K562 (cell line): ENCODE measurements at regions not wholly inside any gene's neighbourhood (a gene's known extent, or its start where the extent isn't known, plus 50 kb on each side); places are given as distances from the start of the nearest gene placed in this dataset.

Source experiments
- ATAC-seq: fragments of 200-7000 bp; cut with Tn5 transposase; 3 replicates; pipeline ENCODE4 v1.9.1; 2020; ENCODE audit warnings: moderate library complexity
- BruUV-seq: library from RNA; stranded (reverse); fragments of 400-500 nt; replicated peaks from 2 replicates; lab custom pipeline; 2021; lab: Mats Ljungman, UMichigan
- CTCF ChIA-PET: fragments of 300-600 bp; formaldehyde crosslinking; extraction: SDS; loops from one replicate; lab custom pipeline; 2021; ENCODE audit warnings: low intra/inter-chr PET ratio; lab: Yijun Ruan, JAX
- POLR2A ChIA-PET: fragments of 300-600, 350-650 bp; sonication (Branson Sonifier 250); formaldehyde crosslinking; extraction: SDS; loops from one replicate; lab custom pipeline; 2021; ENCODE audit warnings: antibody characterized with exemption, inconsistent platforms; lab: Yijun Ruan, JAX
- DNase-seq, 4 experiments: peaks; one replicate each; pipeline versions ENCODE4 v3.0.0 to v3.0.0-alpha.2; 2011 to 2018; ENCODE audit warnings: low spot score in 3 of 4, mixed read lengths in 3 of 4; ENCODE audit errors: extremely low read depth in 1 of 4
- FAIRE-seq: peaks from 2 replicates; lab custom pipeline; 2011; peaks lifted over from hg19 to GRCh38; lab: Jason Lieb, UNC
- H2AFZ ChIP-seq: 2 replicates; pipeline ENCODE4 v1.6.0; 2011; ENCODE audit warnings: low read depth, low read length, control low read depth, inconsistent platforms
- H3K27ac ChIP-seq: fragments of 200-600 bp; 3 replicates; pipeline ENCODE4 v1.8.0; 2011; ENCODE audit warnings: low read depth, mild to moderate bottlenecking, control low read depth, inconsistent platforms, low read length, moderate library complexity, mixed read lengths; ENCODE audit errors: extremely low read depth
- H3K27me3 ChIP-seq, 2 experiments: fragments of 300-600 bp in 1 of 2; 2 replicates in 1 of 2; 3 replicates in 1 of 2; pipeline versions ENCODE4 v1.6.0 to v1.8.0; 2011; ENCODE audit warnings: inconsistent platforms in 2 of 2, low read length in 2 of 2, mild to moderate bottlenecking in 1 of 2, mixed read lengths in 1 of 2, moderate library complexity in 1 of 2; ENCODE audit not compliant: control insufficient read depth in 2 of 2, insufficient read depth in 2 of 2
- H3K36me3 ChIP-seq: fragments of 300-600 bp; 3 replicates; pipeline ENCODE4 v1.8.0; 2011; ENCODE audit warnings: mild to moderate bottlenecking, low read length, inconsistent platforms; ENCODE audit not compliant: control insufficient read depth, insufficient read depth
- H3K4me1 ChIP-seq, 2 experiments: fragments of 200-600 bp in 1 of 2; replicated peaks in 1 of 2; 2 replicates in 1 of 2; 3 replicates in 1 of 2; pipeline versions ENCODE4 v1.5.1 to v1.8.0; 2011; ENCODE audit warnings: inconsistent platforms in 2 of 2, low read length in 2 of 2, mild to moderate bottlenecking in 1 of 2, mixed read lengths in 1 of 2, moderate library complexity in 1 of 2; ENCODE audit not compliant: control insufficient read depth in 2 of 2, insufficient read depth in 2 of 2
- H3K4me2 ChIP-seq: 2 replicates; pipeline ENCODE4 v1.6.1; 2011; ENCODE audit warnings: low read length, control low read depth, inconsistent platforms, mixed read lengths; ENCODE audit not compliant: insufficient read depth
- H3K4me3 ChIP-seq: fragments of 200-600 bp; sonication (generic), shearing (Covaris generic); 2 replicates; pipeline ENCODE4 v1.5.1; 2016; ENCODE audit warnings: control low read depth, inconsistent platforms
- H3K79me2 ChIP-seq: fragments of 200-600 bp; 3 replicates; pipeline ENCODE4 v1.8.0; 2011; ENCODE audit warnings: low read length, inconsistent platforms; ENCODE audit not compliant: control insufficient read depth, insufficient read depth
- H3K9ac ChIP-seq, 2 experiments: 2 replicates each; pipeline versions ENCODE4 v1.6.0 to v1.6.1; 2011; ENCODE audit warnings: low read depth in 2 of 2, low read length in 2 of 2, control low read depth in 1 of 2, inconsistent platforms in 1 of 2, mild to moderate bottlenecking in 1 of 2, mixed read lengths in 1 of 2; ENCODE audit not compliant: insufficient read depth in 1 of 2
- H3K9me1 ChIP-seq: one replicate; pipeline ENCODE4 v1.6.0; 2011; ENCODE audit warnings: inconsistent platforms, mild to moderate bottlenecking, low read length, moderate library complexity; ENCODE audit not compliant: control insufficient read depth, insufficient read depth
- H3K9me3 ChIP-seq: replicated peaks from 2 replicates; pipeline ENCODE4 v1.5.1; 2011; ENCODE audit warnings: low read depth, low read length, inconsistent platforms; ENCODE audit not compliant: control insufficient read depth, insufficient read depth
- H4K20me1 ChIP-seq: replicated peaks from 2 replicates; pipeline ENCODE4 v1.6.1; 2011; ENCODE audit warnings: low read length, inconsistent platforms, mixed read lengths; ENCODE audit not compliant: control insufficient read depth, insufficient read depth
- BRD4 ChIP-seq: fragments of 200-600 bp; sonication (generic); IDR thresholded peaks from 2 replicates; pipeline ENCODE4 v1.6.1; 2017; ENCODE audit warnings: inconsistent platforms
- IFI16 ChIP-seq: fragments of 250-450 bp; sonication (Bioruptor Pico); IDR thresholded peaks from 2 replicates; pipeline ENCODE4 v2.1.2; 2022; ENCODE audit warnings: mild to moderate bottlenecking, inconsistent platforms
- KAT8 ChIP-seq: fragments of 450-650 bp; IDR thresholded peaks from 2 replicates; pipeline ENCODE4 v1.6.1; 2016; ENCODE audit warnings: low read depth, mild to moderate bottlenecking
- LCOR ChIP-seq: sonication (generic); formaldehyde crosslinking; IDR thresholded peaks from 2 replicates; pipeline ENCODE4 v1.8.0; 2022; ENCODE audit warnings: mild to moderate bottlenecking, missing genetic modification reagents
- MCM2 ChIP-seq: fragments of 450-650 bp; IDR thresholded peaks from 2 replicates; pipeline ENCODE4 v1.6.1; 2017; ENCODE audit warnings: low read depth, mild to moderate bottlenecking
- MYBL2 ChIP-seq, 2 experiments: fragments of 450-650 bp in 1 of 2; sonication (generic) in 1 of 2; formaldehyde crosslinking in 1 of 2; IDR thresholded peaks; 2 replicates each; pipeline versions ENCODE4 v1.6.1 to v1.8.1; 2017 to 2022; ENCODE audit warnings: borderline replicate concordance in 1 of 2, inconsistent platforms in 1 of 2, low read depth in 1 of 2, mild to moderate bottlenecking in 1 of 2, missing genetic modification reagents in 1 of 2, moderate library complexity in 1 of 2
- TEAD2 ChIP-seq: fragments of 450-650 bp; IDR thresholded peaks from 2 replicates; pipeline ENCODE4 v1.6.1; 2016; ENCODE audit warnings: missing genetic modification characterization, control low read depth, missing compliant biosample characterization
- ZNF232 ChIP-seq: sonication (generic); formaldehyde crosslinking; IDR thresholded peaks from 2 replicates; pipeline ENCODE4 v1.8.0; 2022; ENCODE audit warnings: mild to moderate bottlenecking, missing genetic modification reagents
- ZNF436 ChIP-seq: fragments of 250-450, 450-650 bp; sonication (Bioruptor Pico); formaldehyde crosslinking; IDR thresholded peaks from 2 replicates; pipeline ENCODE4 v1.7.0; 2020; ENCODE audit warnings: mild to moderate bottlenecking
- ZNF445 ChIP-seq: fragments of 250-450 bp; sonication (Bioruptor Pico); IDR thresholded peaks from 2 replicates; pipeline ENCODE4 v1.4.0; 2020; ENCODE audit warnings: low read depth, mild to moderate bottlenecking, moderate library complexity
- WGBS: fragments of 100-300 bp; shearing (Covaris generic); methylation state at CpG from one replicate; pipeline ENCODE4 v1.1.6; 2016; ENCODE audit warnings: low coverage, mixed read lengths; ENCODE audit not compliant: insufficient coverage; ENCODE audit errors: missing lambda C conversion rate; 5-methylcytosine and 5-hydroxymethylcytosine counted together
- in situ Hi-C: fragments of 300-500 bp; cut with MboI; formaldehyde crosslinking; loops from 4 replicates; pipeline ENCODE4 v1.15.0; 2018; ENCODE audit warnings: inconsistent platforms, mixed read lengths
- intact Hi-C: fragments of 100-400 bp; cut with micrococcal nuclease; formaldehyde crosslinking; loops from 2 replicates; pipeline ENCODE4 v1.14.2; 2022
- TF ChIP-seq, protein P1 (sequence below): fragments of 250-450 bp; sonication (Bioruptor Pico); IDR thresholded peaks from 2 replicates; pipeline ENCODE4 v1.8.0; 2021; ENCODE audit warnings: moderate library complexity, mild to moderate bottlenecking, inconsistent platforms
- TF ChIP-seq, protein P2 (sequence below): fragments of 200-800 bp; sonication (Bioruptor generic); IDR thresholded peaks from 2 replicates; pipeline ENCODE4 v1.6.1; 2017; ENCODE audit warnings: missing genetic modification characterization, missing compliant biosample characterization
- TF ChIP-seq, protein P3 (sequence below): fragments of 450-650 bp; IDR thresholded peaks from 2 replicates; pipeline ENCODE4 v1.6.1; 2016

DNA sequence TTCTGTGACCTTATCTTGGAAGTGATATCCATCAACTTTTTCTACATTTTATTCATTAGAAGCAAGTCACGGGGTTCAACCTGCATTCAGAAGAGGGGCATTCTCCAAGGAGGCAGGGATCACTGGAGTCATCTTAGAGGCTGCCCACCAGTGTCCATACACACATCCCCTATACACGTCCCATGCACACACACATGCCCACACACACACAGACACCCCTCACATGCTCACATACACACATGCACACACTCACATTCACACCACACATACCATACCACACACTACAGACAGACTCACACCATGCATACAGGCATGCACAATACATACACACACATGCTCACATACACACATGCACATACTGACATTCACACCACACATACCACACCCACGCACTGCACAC is 884.7 kb downstream of the TBC1D22A start:
- CTCF ChIA-PET, result no interaction called here
- DNase-seq (no peak), ATAC-seq (no peak), FAIRE-seq (no peak)
- Histone ChIP-seq H4K20me1 (0 out of 2 replicates have a peak, but pooled peaks cover 2% of the 10 kb centered on the region), H2AFZ (no peak overlapping the region), H3K27ac (no peak overlapping the region; the same call in 2 of the 3 replicates), H3K4me3 (no peak overlapping the region), H3K9me3 (no peaks in the 10 kb centered on the region), H3K9me1 (peaks cover 6% of the 10 kb centered on the region), H3K27me3 (no peaks in the 10 kb centered on the region), H3K9ac (no peak overlapping the region), H3K36me3 (peaks cover 24% of the 10 kb centered on the region), H3K4me2 (no peak overlapping the region), H3K79me2 (peaks cover 11% of the 10 kb centered on the region; the same call in 2 of the 3 replicates), H3K4me1 (no peaks in the 10 kb centered on the region; a peak in 2 of 5 replicates)
- in situ Hi-C loops (no loop called here), intact Hi-C loops (no loop called here)
- 100% methylated on average over 3 of the region's 3 CpGs for WGBS
- BruUV-seq, result no TSS peak
- POLR2A ChIA-PET, result no interaction called here
- no peak for TF ChIP-seq TEAD2 (tag)
- TF ChIP-seq MCM2, result no peak
- TF ChIP-seq, protein P1, sequence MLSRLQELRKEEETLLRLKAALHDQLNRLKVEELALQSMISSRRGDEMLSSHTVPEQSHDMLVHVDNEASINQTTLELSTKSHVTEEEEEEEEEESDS (CRISPR knock-in tag), result no peak
- no peak for TF ChIP-seq KAT8
- TF ChIP-seq ZNF232, result no peak
- TF ChIP-seq LCOR (CRISPR knock-in tag), result no peak
- TF ChIP-seq, protein P2, sequence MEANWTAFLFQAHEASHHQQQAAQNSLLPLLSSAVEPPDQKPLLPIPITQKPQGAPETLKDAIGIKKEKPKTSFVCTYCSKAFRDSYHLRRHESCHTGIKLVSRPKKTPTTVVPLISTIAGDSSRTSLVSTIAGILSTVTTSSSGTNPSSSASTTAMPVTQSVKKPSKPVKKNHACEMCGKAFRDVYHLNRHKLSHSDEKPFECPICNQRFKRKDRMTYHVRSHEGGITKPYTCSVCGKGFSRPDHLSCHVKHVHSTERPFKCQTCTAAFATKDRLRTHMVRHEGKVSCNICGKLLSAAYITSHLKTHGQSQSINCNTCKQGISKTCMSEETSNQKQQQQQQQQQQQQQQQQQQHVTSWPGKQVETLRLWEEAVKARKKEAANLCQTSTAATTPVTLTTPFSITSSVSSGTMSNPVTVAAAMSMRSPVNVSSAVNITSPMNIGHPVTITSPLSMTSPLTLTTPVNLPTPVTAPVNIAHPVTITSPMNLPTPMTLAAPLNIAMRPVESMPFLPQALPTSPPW (CRISPR knock-in tag), result no peak
- no peak for TF ChIP-seq IFI16 (CRISPR knock-in tag)
- no peak for TF ChIP-seq BRD4
- TF ChIP-seq, protein P3, sequence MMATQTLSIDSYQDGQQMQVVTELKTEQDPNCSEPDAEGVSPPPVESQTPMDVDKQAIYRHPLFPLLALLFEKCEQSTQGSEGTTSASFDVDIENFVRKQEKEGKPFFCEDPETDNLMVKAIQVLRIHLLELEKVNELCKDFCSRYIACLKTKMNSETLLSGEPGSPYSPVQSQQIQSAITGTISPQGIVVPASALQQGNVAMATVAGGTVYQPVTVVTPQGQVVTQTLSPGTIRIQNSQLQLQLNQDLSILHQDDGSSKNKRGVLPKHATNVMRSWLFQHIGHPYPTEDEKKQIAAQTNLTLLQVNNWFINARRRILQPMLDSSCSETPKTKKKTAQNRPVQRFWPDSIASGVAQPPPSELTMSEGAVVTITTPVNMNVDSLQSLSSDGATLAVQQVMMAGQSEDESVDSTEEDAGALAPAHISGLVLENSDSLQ, result no peak
- no peak for TF ChIP-seq ZNF445 (CRISPR knock-in tag)
- TF ChIP-seq MYBL2 (IDR thresholded peaks at IDR 0.05; ENCODE audit: low read depth), result no peak
- no peak for TF ChIP-seq MYBL2 (CRISPR knock-in tag; IDR thresholded peaks at IDR 0.05; ENCODE audit: borderline replicate concordance)
- TF ChIP-seq ZNF436, result no peak
